HS-5 (cell line): ENCODE measurements at regions not wholly inside any gene's neighbourhood (a gene's known extent, or its start where the extent isn't known, plus 50 kb on each side); places are given as distances from the start of the nearest gene placed in this dataset.
"Not testable (repeated sequence)": the region's sequence is repeated elsewhere in the genome, so short reads cannot be mapped to it uniquely, and the experiment has no call there.

Experiments
- DNase-seq: peaks from one replicate; pipeline ENCODE4 v3.0.0-alpha.2; 2012; ENCODE audit warnings: low read depth

GRCh38 chr2:7530001-7530400 is 612.8 kb downstream of the RNF144A start:
- DNase-seq = no peak

GRCh38 chr2:7539077-7539476 is 621.9 kb downstream of the RNF144A start:
- no peak for DNase-seq

- DNase-seq = no peak
Measured at GRCh38 chr2:7539760-7540159, 622.5 kb downstream of the RNF144A start.

GRCh38 chr2:7552825-7553570 is 635.8 kb downstream of the RNF144A start:
- no peak for DNase-seq

- DNase-seq = no peak
Measured at GRCh38 chr2:7555260-7555659, 638.0 kb downstream of the RNF144A start.

- no peak for DNase-seq
Measured at GRCh38 chr2:7557376-7557775, 640.2 kb downstream of the RNF144A start.

- DNase-seq = no peak
Measured at GRCh38 chr2:7559791-7560190, 642.6 kb downstream of the RNF144A start.

- DNase-seq = no peak
Measured at GRCh38 chr2:7566382-7566881, 649.2 kb downstream of the RNF144A start.

- DNase-seq = not testable (repeated sequence)
Measured at GRCh38 chr2:7567116-7567515, 649.9 kb downstream of the RNF144A start.

- DNase-seq = no peak
Measured at GRCh38 chr2:7567646-7568045, 650.4 kb downstream of the RNF144A start.

- no peak for DNase-seq
Measured at GRCh38 chr2:7570247-7570646, 653.0 kb downstream of the RNF144A start.

- no peak for DNase-seq
Measured at GRCh38 chr2:7571701-7572100, 654.5 kb downstream of the RNF144A start.

- DNase-seq = no peak
Measured at GRCh38 chr2:7572450-7572849, 655.2 kb downstream of the RNF144A start.

- no peak for DNase-seq
Measured at GRCh38 chr2:7573166-7573825, 656.1 kb downstream of the RNF144A start.

GRCh38 chr2:7574385-7574784 is 657.2 kb downstream of the RNF144A start:
- no peak for DNase-seq

- no peak for DNase-seq
Measured at GRCh38 chr2:7577769-7578168, 660.6 kb downstream of the RNF144A start.

GRCh38 chr2:7584017-7584416 is 666.8 kb downstream of the RNF144A start:
- no peak for DNase-seq

- DNase-seq = no peak
Measured at GRCh38 chr2:7586898-7587297, 669.7 kb downstream of the RNF144A start.

GRCh38 chr2:7588295-7588694 is 671.1 kb downstream of the RNF144A start:
- DNase-seq = no peak

- no peak for DNase-seq
Measured at GRCh38 chr2:7592618-7593140, 675.5 kb downstream of the RNF144A start.

- no peak for DNase-seq
Measured at GRCh38 chr2:7593360-7593759, 676.1 kb downstream of the RNF144A start.

- no peak for DNase-seq
Measured at GRCh38 chr2:7594211-7594610, 677.0 kb downstream of the RNF144A start.

GRCh38 chr2:7595206-7595605 is 678.0 kb downstream of the RNF144A start:
- DNase-seq = no peak
